ENCODE measurements at regions not wholly inside any gene's neighbourhood (a gene's known extent, or its start where the extent isn't known, plus 50 kb on each side); places are given as distances from the start of the nearest gene placed in this dataset.
"Not testable (repeated sequence)": the region's sequence is repeated elsewhere in the genome, so short reads cannot be mapped to it uniquely, and the experiment has no call there.

DNA sequence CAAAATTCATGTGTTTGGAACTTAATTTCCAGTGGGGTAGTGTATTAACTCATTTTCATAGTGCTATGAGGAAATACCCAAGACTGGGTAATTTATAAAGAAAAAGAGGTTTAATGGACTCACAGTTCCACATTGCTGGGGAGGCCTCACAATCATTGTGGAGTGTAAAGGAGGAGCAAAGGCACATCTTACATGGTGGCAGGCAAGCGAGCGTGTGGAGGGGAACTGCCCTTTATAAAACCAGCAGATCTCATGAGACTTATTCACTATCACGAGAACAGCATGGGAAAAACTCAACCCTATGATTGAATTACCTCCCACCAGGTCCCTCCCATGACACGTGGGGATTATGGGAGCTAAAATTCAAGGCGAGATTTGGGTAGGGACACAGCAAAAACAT lies 64.3 kb upstream of the ANKRD10 start:
- H2AFZ ChIP-seq (ENCODE audit: low read depth, low read length); FAIRE-seq; POLR2A ChIA-PET; H3K4me1 ChIP-seq (ENCODE audit: control insufficient read depth, extremely low read depth, insufficient read depth, low read length); H3K79me2 ChIP-seq (ENCODE audit: control insufficient read depth, insufficient read depth, low read length); CTCF ChIA-PET; H3K4me2 ChIP-seq (ENCODE audit: insufficient read depth, low read length); BruUV-seq (replicated peaks); H3K9ac ChIP-seq (replicated peaks; ENCODE audit: extremely low read depth, insufficient read depth, low read length); H3K36me3 ChIP-seq (ENCODE audit: control insufficient read depth in 2 of 2, extremely low read depth in 1 of 2, insufficient read depth in 2 of 2, low read length in 2 of 2); intact Hi-C loops (cut with micrococcal nuclease); H3K27ac ChIP-seq (ENCODE audit: insufficient read depth, low read depth, low read length); H3K4me3 ChIP-seq (replicated peaks in 1 of 3; ENCODE audit: insufficient read depth in 1 of 3, low read depth in 1 of 3, low read length in 3 of 3); H4K20me1 ChIP-seq (replicated peaks; ENCODE audit: control insufficient read depth, extremely low read depth, insufficient read depth, low read length); H3K9me3 ChIP-seq (replicated peaks; ENCODE audit: control insufficient read depth, insufficient read depth, low read length); dilution Hi-C loops (cut with MboI; ENCODE audit: extremely low pct_ligation_motif_present, low sequenced_read_pairs); DNase-seq (ENCODE audit: low read depth, low spot score); H3K9me1 ChIP-seq (replicated peaks; ENCODE audit: control insufficient read depth, extremely low read depth, insufficient read depth, low read length): not testable (repeated sequence)
- H3K27me3 ChIP-seq (ENCODE audit: control insufficient read depth in 2 of 2, insufficient read depth in 2 of 2, low read length in 2 of 2) = peaks cover 8 to 24% of the 10 kb centered on the region in 2 experiments

DNA sequence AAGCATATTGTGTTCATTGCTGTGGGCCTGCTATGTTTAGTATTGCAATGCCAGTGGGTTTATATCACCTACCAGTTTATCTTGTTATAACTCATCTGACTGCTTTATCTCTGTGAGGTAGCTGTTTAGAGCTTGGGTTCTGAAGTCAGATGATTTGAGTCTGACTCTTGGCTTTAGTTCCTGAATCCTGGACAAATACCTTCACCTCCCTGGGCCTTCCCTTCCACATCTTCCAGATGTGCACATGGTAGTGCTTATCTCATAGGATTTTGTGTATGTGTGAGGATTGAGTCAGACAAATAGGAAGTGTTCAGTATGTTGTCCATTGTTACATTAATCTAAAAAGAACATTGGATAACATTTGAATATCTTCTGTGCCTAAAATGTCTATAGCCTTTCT lies 63.5 kb upstream of the ANKRD10 start:
- FAIRE-seq = no peak

More for the DNA sequence above, 63.5 kb upstream of the ANKRD10 start:
- no peak overlapping the region for H3K9ac ChIP-seq (replicated peaks; ENCODE audit: extremely low read depth, insufficient read depth, low read length)
- H3K9me1 ChIP-seq (replicated peaks; ENCODE audit: control insufficient read depth, extremely low read depth, insufficient read depth, low read length) = no peaks in the 10 kb centered on the region
- no peaks in the 10 kb centered on the region for H3K79me2 ChIP-seq (ENCODE audit: control insufficient read depth, insufficient read depth, low read length)
- CTCF ChIA-PET = no interaction called here
- peaks cover 8 to 21% of the 10 kb centered on the region in 2 experiments for H3K27me3 ChIP-seq (ENCODE audit: control insufficient read depth in 2 of 2, insufficient read depth in 2 of 2, low read length in 2 of 2)
- POLR2A ChIA-PET = no interaction called here
- H3K9me3 ChIP-seq (replicated peaks; ENCODE audit: control insufficient read depth, insufficient read depth, low read length) = no peaks in the 10 kb centered on the region
- intact Hi-C loops (cut with micrococcal nuclease) = no loop called here
- TF ChIP-seq, protein P1, sequence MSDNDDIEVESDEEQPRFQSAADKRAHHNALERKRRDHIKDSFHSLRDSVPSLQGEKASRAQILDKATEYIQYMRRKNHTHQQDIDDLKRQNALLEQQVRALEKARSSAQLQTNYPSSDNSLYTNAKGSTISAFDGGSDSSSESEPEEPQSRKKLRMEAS (IDR thresholded peaks at IDR 0.05; ENCODE audit: insufficient read depth, insufficient read length) = no peak
- TF ChIP-seq POLR2A (IDR thresholded peaks at IDR 0.05; ENCODE audit: low read depth, low read length) = no peak
- TF ChIP-seq POLR2AphosphoS5 (IDR thresholded peaks at IDR 0.05; ENCODE audit: insufficient read depth, low read depth, low read length) = no peak
- TF ChIP-seq MYC (IDR thresholded peaks at IDR 0.05; ENCODE audit: low read depth, low read length) = no peak
- no peak for TF ChIP-seq FOS (IDR thresholded peaks at IDR 0.05; ENCODE audit: borderline replicate concordance, insufficient read depth, low read length)
- no peak for TF ChIP-seq CTCF (IDR thresholded peaks at IDR 0.05; ENCODE audit: extremely low read depth in 1 of 2, insufficient read depth in 1 of 2, low read depth in 1 of 2, low read length in 2 of 2)
- TF ChIP-seq GATA2 (IDR thresholded peaks at IDR 0.05; ENCODE audit: insufficient read depth, insufficient read length, low read depth, low read length) = no peak
- no peak for TF ChIP-seq EZH2 (IDR thresholded peaks at IDR 0.05; ENCODE audit: borderline replicate concordance, low read depth, low read length, severe bottlenecking)
- no peak for TF ChIP-seq JUN (IDR thresholded peaks at IDR 0.05; ENCODE audit: borderline replicate concordance, insufficient read depth, insufficient read length, low read depth)
- BruUV-seq (replicated peaks) = no TSS peak
- H3K36me3 ChIP-seq (ENCODE audit: control insufficient read depth in 2 of 2, extremely low read depth in 1 of 2, insufficient read depth in 2 of 2, low read length in 2 of 2) = no peaks in the 10 kb centered on the region
- no peak for DNase-seq (ENCODE audit: low read depth, low spot score)
- H3K27ac ChIP-seq (ENCODE audit: insufficient read depth, low read depth, low read length) = no peak overlapping the region
- H4K20me1 ChIP-seq (replicated peaks; ENCODE audit: control insufficient read depth, extremely low read depth, insufficient read depth, low read length) = no peaks in the 10 kb centered on the region
- no peaks in the 10 kb centered on the region for H3K4me1 ChIP-seq (ENCODE audit: control insufficient read depth, extremely low read depth, insufficient read depth, low read length)
- no peak overlapping the region for H2AFZ ChIP-seq (ENCODE audit: low read depth, low read length)
- no peak overlapping the region for H3K4me3 ChIP-seq (replicated peaks in 1 of 3; ENCODE audit: insufficient read depth in 1 of 3, low read depth in 1 of 3, low read length in 3 of 3)
- no peak overlapping the region for H3K4me2 ChIP-seq (ENCODE audit: insufficient read depth, low read length)
- dilution Hi-C loops (cut with MboI; ENCODE audit: extremely low pct_ligation_motif_present, low sequenced_read_pairs) = no loop called here

Measured in endothelial cell of umbilical vein (primary cell).